ENCODE measurements at regions not wholly inside any gene's neighbourhood (a gene's known extent, or its start where the extent isn't known, plus 50 kb on each side); places are given as distances from the start of the nearest gene placed in this dataset.

DNA sequence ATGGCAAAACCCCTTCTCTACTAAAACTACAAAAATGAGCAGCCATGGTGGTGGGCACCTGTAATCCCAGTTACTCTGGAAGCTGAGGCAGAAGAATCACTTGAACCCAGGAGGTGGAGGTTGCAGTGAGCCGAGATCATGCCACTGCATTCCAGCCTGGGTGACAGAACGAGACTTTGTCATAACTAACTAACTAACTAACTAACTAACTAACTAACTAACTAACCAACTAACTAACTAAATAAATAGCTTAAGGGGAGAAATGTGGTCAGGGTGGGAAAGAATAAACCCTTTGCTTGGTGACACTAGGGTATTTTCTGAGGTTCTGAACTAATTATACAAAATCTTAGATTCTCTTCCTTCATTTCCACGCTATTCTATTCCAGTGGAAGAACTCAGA lies 184.4 kb upstream of the MEF2C start:
- H3K27me3 ChIP-seq (ENCODE audit: control insufficient read depth in 3 of 3, insufficient read depth in 3 of 3, low read depth in 1 of 3, low read length in 3 of 3): no peaks in the 10 kb centered on the region
- no peaks in the 10 kb centered on the region for H3K9me3 ChIP-seq (replicated peaks in 1 of 2; ENCODE audit: control insufficient read depth in 2 of 2, insufficient read depth in 1 of 2, low read depth in 1 of 2, low read length in 2 of 2)
- no CpG with 5 or more reads among the region's 3 CpGs for WGBS, 2 donors (ENCODE audit: extremely low coverage in 2 of 2, insufficient read length in 2 of 2, insufficient replicate concordance in 1 of 2)
- H2AK5ac ChIP-seq (ENCODE audit: low read depth, low read length): no peak overlapping the region
- no peaks in the 10 kb centered on the region for H3K79me1 ChIP-seq (ENCODE audit: low read depth, low read length)
- no peak overlapping the region for H3K18ac ChIP-seq (ENCODE audit: low read length)
- no peak overlapping the region for H3K4me2 ChIP-seq (ENCODE audit: insufficient read depth, low read length, poor library complexity, severe bottlenecking)
- H2BK12ac ChIP-seq (ENCODE audit: low read length): no peak overlapping the region
- no peak overlapping the region for H4K91ac ChIP-seq (ENCODE audit: low read depth, low read length, poor library complexity)
- H2AFZ ChIP-seq (ENCODE audit: low read length): no peak overlapping the region
- H4K8ac ChIP-seq (ENCODE audit: low read depth, low read length): no peak overlapping the region
- H3K14ac ChIP-seq (ENCODE audit: low read length): no peak overlapping the region
- H2BK120ac ChIP-seq (ENCODE audit: low read depth, low read length): no peak overlapping the region
- H3K4me1 ChIP-seq (ENCODE audit: control insufficient read depth in 2 of 2, insufficient read depth in 1 of 2, low read depth in 1 of 2, low read length in 2 of 2): peaks cover 0 to 3% of the 10 kb centered on the region in 2 donors
- no peak overlapping the region for H3K4ac ChIP-seq (ENCODE audit: low read length)
- H3K23ac ChIP-seq (ENCODE audit: low read depth, low read length, poor library complexity): no peak overlapping the region
- no peak for DNase-seq (ENCODE audit: low spot score)
- H3K27ac ChIP-seq (replicated peaks; ENCODE audit: low read length): no peak overlapping the region
- H3K9ac ChIP-seq (ENCODE audit: low read depth, low read length, poor library complexity): no peak overlapping the region
- no peak overlapping the region for H3K4me3 ChIP-seq (ENCODE audit: low read length in 2 of 2)
- no peak overlapping the region for H2BK15ac ChIP-seq (ENCODE audit: low read length)
- no peaks in the 10 kb centered on the region for H3K36me3 ChIP-seq (replicated peaks in 1 of 2; ENCODE audit: control insufficient read depth in 2 of 2, insufficient read depth in 2 of 2, low read length in 2 of 2)
- no peak overlapping the region for H2BK5ac ChIP-seq (ENCODE audit: low read length)

DNA sequence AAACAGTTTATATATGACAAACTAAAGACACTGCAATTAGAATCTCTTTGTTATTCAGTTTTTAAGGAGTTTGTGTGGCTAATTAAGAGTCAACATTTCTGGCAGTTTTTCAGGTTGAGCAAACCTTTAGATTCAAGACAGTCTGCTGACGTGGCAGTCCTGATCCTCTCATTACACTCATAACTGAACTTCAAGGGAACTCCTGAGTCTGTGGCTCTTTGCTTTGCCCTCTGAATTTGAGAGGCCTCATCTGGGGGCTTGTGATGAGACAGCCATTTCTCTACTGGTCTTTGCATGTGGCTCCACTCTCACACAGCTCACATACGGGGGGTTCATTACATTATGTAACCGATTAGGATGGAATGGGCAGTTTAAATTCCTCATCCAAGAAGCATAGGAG lies 182.9 kb upstream of the MEF2C start:
- Histone ChIP-seq H2BK15ac (ENCODE audit: low read length) (no peak overlapping the region), H3K23ac (ENCODE audit: low read depth, low read length, poor library complexity) (no peak overlapping the region), H3K4me3 (ENCODE audit: low read length in 2 of 2) (no peak overlapping the region), H4K8ac (ENCODE audit: low read depth, low read length) (no peak overlapping the region), H2BK5ac (ENCODE audit: low read length) (no peak overlapping the region), H3K79me1 (ENCODE audit: low read depth, low read length) (no peaks in the 10 kb centered on the region), H3K9ac (ENCODE audit: low read depth, low read length, poor library complexity) (no peak overlapping the region), H2AFZ (ENCODE audit: low read length) (peak overlapping the region; percentile 50), H3K4me1 (ENCODE audit: control insufficient read depth in 2 of 2, insufficient read depth in 1 of 2, low read depth in 1 of 2, low read length in 2 of 2) (peaks cover 0 to 3% of the 10 kb centered on the region in 2 donors), H2BK12ac (ENCODE audit: low read length) (no peak overlapping the region), H3K4me2 (ENCODE audit: insufficient read depth, low read length, poor library complexity, severe bottlenecking) (no peak overlapping the region), H4K91ac (ENCODE audit: low read depth, low read length, poor library complexity) (no peak overlapping the region), H3K36me3 (replicated peaks in 1 of 2; ENCODE audit: control insufficient read depth in 2 of 2, insufficient read depth in 2 of 2, low read length in 2 of 2) (no peaks in the 10 kb centered on the region), H3K14ac (ENCODE audit: low read length) (no peak overlapping the region), H3K9me3 (replicated peaks in 1 of 2; ENCODE audit: control insufficient read depth in 2 of 2, insufficient read depth in 1 of 2, low read depth in 1 of 2, low read length in 2 of 2) (no peaks in the 10 kb centered on the region), H2BK120ac (ENCODE audit: low read depth, low read length) (no peak overlapping the region), H3K27me3 (ENCODE audit: control insufficient read depth in 3 of 3, insufficient read depth in 3 of 3, low read depth in 1 of 3, low read length in 3 of 3) (no peaks in the 10 kb centered on the region), H2AK5ac (ENCODE audit: low read depth, low read length) (no peak overlapping the region), H3K4ac (ENCODE audit: low read length) (no peak overlapping the region), H3K18ac (ENCODE audit: low read length) (no peak overlapping the region), H3K27ac (replicated peaks; ENCODE audit: low read length) (no peak overlapping the region)
- no peak for DNase-seq (ENCODE audit: low spot score)
- WGBS, 2 donors (ENCODE audit: extremely low coverage in 2 of 2, insufficient read length in 2 of 2, insufficient replicate concordance in 1 of 2): no CpG with 5 or more reads among the region's 3 CpGs

DNA sequence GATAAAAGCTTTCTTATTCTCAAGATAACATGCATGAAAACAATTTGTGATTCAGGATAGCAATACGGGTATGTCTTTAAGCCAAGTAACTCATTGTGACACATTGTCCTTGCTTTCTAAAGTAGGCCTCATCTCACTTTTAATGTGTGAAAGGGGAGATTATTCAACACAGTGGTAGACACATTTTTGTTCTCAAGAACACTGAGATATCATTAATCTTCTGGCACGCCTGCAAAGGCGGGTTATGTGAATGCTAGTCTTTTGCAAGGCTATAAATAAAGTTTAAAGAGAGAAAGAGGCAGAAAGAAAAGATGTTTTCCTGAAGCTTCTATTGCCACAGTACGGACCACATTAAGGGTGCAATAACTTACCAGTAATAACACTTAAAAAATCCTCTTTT lies 181.8 kb upstream of the MEF2C start:
- H3K27me3 ChIP-seq (ENCODE audit: control insufficient read depth in 3 of 3, insufficient read depth in 3 of 3, low read depth in 1 of 3, low read length in 3 of 3): no peaks in the 10 kb centered on the region
- no peak overlapping the region for H4K91ac ChIP-seq (ENCODE audit: low read depth, low read length, poor library complexity)
- no peak overlapping the region for H3K4me3 ChIP-seq (ENCODE audit: low read length in 2 of 2)
- H3K4me1 ChIP-seq (ENCODE audit: control insufficient read depth in 2 of 2, insufficient read depth in 1 of 2, low read depth in 1 of 2, low read length in 2 of 2): peaks cover 0 to 3% of the 10 kb centered on the region in 2 donors
- H3K36me3 ChIP-seq (replicated peaks in 1 of 2; ENCODE audit: control insufficient read depth in 2 of 2, insufficient read depth in 2 of 2, low read length in 2 of 2): no peaks in the 10 kb centered on the region
- H2BK15ac ChIP-seq (ENCODE audit: low read length): no peak overlapping the region
- H4K8ac ChIP-seq (ENCODE audit: low read depth, low read length): no peak overlapping the region
- H2BK5ac ChIP-seq (ENCODE audit: low read length): no peak overlapping the region
- H3K18ac ChIP-seq (ENCODE audit: low read length): no peak overlapping the region
- no peak overlapping the region for H3K4ac ChIP-seq (ENCODE audit: low read length)
- H2AFZ ChIP-seq (ENCODE audit: low read length): no peak overlapping the region
- H2BK12ac ChIP-seq (ENCODE audit: low read length): no peak overlapping the region
- no peaks in the 10 kb centered on the region for H3K9me3 ChIP-seq (replicated peaks in 1 of 2; ENCODE audit: control insufficient read depth in 2 of 2, insufficient read depth in 1 of 2, low read depth in 1 of 2, low read length in 2 of 2)
- no peak for DNase-seq (ENCODE audit: low spot score)
- H3K14ac ChIP-seq (ENCODE audit: low read length): no peak overlapping the region
- no peak overlapping the region for H3K4me2 ChIP-seq (ENCODE audit: insufficient read depth, low read length, poor library complexity, severe bottlenecking)
- WGBS, 2 donors (ENCODE audit: extremely low coverage in 2 of 2, insufficient read length in 2 of 2, insufficient replicate concordance in 1 of 2): no CpG with 5 or more reads among the region's 4 CpGs
- H2BK120ac ChIP-seq (ENCODE audit: low read depth, low read length): no peak overlapping the region
- H3K9ac ChIP-seq (ENCODE audit: low read depth, low read length, poor library complexity): no peak overlapping the region
- H2AK5ac ChIP-seq (ENCODE audit: low read depth, low read length): no peak overlapping the region
- no peaks in the 10 kb centered on the region for H3K79me1 ChIP-seq (ENCODE audit: low read depth, low read length)
- H3K23ac ChIP-seq (ENCODE audit: low read depth, low read length, poor library complexity): no peak overlapping the region
- H3K27ac ChIP-seq (replicated peaks; ENCODE audit: low read length): no peak overlapping the region

DNA sequence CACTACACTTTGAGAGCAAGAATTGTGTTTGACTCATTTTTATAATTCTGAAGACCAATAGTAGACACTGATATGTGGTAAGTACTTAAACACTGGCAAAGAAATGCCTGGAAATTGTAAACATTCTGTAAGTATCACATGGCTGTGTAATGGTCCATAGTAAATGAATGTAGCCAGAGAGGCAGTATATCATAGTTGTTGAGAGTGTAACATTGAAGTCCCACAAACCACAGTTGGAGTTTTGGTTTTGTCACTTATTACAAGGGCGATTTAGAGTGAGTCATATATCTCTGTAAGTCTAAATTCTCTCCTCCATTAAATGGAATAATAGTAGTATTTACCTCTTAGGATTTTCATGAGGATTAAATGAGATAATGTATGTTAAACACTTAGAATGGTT lies 181.1 kb upstream of the MEF2C start:
- Histone ChIP-seq H3K9me3 (replicated peaks in 1 of 2; ENCODE audit: control insufficient read depth in 2 of 2, insufficient read depth in 1 of 2, low read depth in 1 of 2, low read length in 2 of 2) (no peaks in the 10 kb centered on the region), H2AK5ac (ENCODE audit: low read depth, low read length) (no peak overlapping the region), H4K91ac (ENCODE audit: low read depth, low read length, poor library complexity) (no peak overlapping the region), H3K36me3 (replicated peaks in 1 of 2; ENCODE audit: control insufficient read depth in 2 of 2, insufficient read depth in 2 of 2, low read length in 2 of 2) (no peaks in the 10 kb centered on the region), H3K14ac (ENCODE audit: low read length) (no peak overlapping the region), H4K8ac (ENCODE audit: low read depth, low read length) (no peak overlapping the region), H3K27me3 (ENCODE audit: control insufficient read depth in 3 of 3, insufficient read depth in 3 of 3, low read depth in 1 of 3, low read length in 3 of 3) (no peaks in the 10 kb centered on the region), H3K23ac (ENCODE audit: low read depth, low read length, poor library complexity) (no peak overlapping the region), H2BK5ac (ENCODE audit: low read length) (no peak overlapping the region), H3K4me3 (ENCODE audit: low read length in 2 of 2) (no peak overlapping the region), H3K18ac (ENCODE audit: low read length) (no peak overlapping the region), H2BK120ac (ENCODE audit: low read depth, low read length) (no peak overlapping the region), H2AFZ (ENCODE audit: low read length) (no peak overlapping the region), H3K79me1 (ENCODE audit: low read depth, low read length) (no peaks in the 10 kb centered on the region), H2BK15ac (ENCODE audit: low read length) (no peak overlapping the region), H3K4me2 (ENCODE audit: insufficient read depth, low read length, poor library complexity, severe bottlenecking) (no peak overlapping the region), H3K9ac (ENCODE audit: low read depth, low read length, poor library complexity) (no peak overlapping the region), H3K4ac (ENCODE audit: low read length) (no peak overlapping the region), H3K4me1 (ENCODE audit: control insufficient read depth in 2 of 2, insufficient read depth in 1 of 2, low read depth in 1 of 2, low read length in 2 of 2) (peaks cover 0 to 3% of the 10 kb centered on the region in 2 donors), H2BK12ac (ENCODE audit: low read length) (no peak overlapping the region), H3K27ac (replicated peaks; ENCODE audit: low read length) (no peak overlapping the region)
- no CpG with 5 or more reads among the region's 1 CpG for WGBS, 2 donors (ENCODE audit: extremely low coverage in 2 of 2, insufficient read length in 2 of 2, insufficient replicate concordance in 1 of 2)
- DNase-seq (ENCODE audit: low spot score): no peak

Data from neuronal stem cell (in vitro differentiated cells).